ENCODE measurements at regions not wholly inside any gene's neighbourhood (a gene's known extent, or its start where the extent isn't known, plus 50 kb on each side); places are given as distances from the start of the nearest gene placed in this dataset.

DNA sequence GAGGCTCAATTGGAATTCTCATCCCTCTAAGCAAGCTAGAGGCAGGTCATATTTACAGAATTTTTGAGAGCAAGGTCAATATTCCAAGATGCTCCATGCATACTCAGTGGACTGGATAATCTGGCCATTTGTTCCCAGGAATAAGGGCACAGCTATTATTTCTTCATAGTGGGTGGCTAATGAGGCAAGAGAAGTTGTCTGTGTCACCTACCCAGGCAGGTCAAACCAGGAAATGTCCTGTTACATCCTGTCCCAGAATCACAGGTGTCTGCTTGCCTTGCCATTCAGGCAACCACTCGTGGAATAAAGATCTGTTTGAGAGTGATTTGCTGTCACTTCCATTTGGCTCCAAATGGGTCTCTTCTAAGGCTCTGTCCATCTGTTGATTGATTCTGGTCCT lies 85.2 kb upstream of the ZP4 start:
- no peak overlapping the region for H3K27ac ChIP-seq (ENCODE audit: low read depth, low read length)
- DNase-seq (ENCODE audit: low read depth, low spot score): no peak
- ChIA-PET POLR2A (no interaction called here), CTCF (no interaction called here)
- no peak overlapping the region for H3K4me3 ChIP-seq (ENCODE audit: low read depth, low read length)
- peaks cover 8% of the 10 kb centered on the region for H3K9me3 ChIP-seq (ENCODE audit: control insufficient read depth, insufficient read depth, low read length)
- H3K27me3 ChIP-seq (ENCODE audit: control insufficient read depth, insufficient read depth, low read length): no peaks in the 10 kb centered on the region
- TF ChIP-seq, protein P1, sequence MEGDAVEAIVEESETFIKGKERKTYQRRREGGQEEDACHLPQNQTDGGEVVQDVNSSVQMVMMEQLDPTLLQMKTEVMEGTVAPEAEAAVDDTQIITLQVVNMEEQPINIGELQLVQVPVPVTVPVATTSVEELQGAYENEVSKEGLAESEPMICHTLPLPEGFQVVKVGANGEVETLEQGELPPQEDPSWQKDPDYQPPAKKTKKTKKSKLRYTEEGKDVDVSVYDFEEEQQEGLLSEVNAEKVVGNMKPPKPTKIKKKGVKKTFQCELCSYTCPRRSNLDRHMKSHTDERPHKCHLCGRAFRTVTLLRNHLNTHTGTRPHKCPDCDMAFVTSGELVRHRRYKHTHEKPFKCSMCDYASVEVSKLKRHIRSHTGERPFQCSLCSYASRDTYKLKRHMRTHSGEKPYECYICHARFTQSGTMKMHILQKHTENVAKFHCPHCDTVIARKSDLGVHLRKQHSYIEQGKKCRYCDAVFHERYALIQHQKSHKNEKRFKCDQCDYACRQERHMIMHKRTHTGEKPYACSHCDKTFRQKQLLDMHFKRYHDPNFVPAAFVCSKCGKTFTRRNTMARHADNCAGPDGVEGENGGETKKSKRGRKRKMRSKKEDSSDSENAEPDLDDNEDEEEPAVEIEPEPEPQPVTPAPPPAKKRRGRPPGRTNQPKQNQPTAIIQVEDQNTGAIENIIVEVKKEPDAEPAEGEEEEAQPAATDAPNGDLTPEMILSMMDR (IDR thresholded peaks at IDR 0.05; ENCODE audit: low read depth, low read length): no peak

DNA sequence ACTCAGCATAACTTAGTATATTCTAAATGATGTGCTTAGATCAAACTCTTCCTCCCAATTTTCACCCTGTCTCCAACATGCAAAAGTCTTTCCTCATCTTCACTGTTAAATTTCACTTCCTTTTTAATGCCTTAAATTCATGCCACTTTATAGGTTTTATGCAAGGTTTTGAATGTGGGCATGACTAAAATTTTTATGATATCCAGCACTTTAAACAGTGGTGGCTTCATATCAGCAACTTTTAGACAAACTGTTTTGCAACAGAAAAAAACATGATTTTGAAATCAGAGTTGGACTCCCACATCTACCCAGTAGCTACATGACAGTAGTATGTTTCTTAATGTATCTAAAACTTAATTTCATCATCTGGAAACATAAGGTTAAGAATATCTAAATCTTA lies 84.7 kb upstream of the ZP4 start:
- DNase-seq (ENCODE audit: low read depth, low spot score): no peak
- peaks cover 11% of the 10 kb centered on the region for H3K9me3 ChIP-seq (ENCODE audit: control insufficient read depth, insufficient read depth, low read length)
- no peak overlapping the region for H3K27ac ChIP-seq (ENCODE audit: low read depth, low read length)
- TF ChIP-seq, protein P1 (IDR thresholded peaks at IDR 0.05; ENCODE audit: low read depth, low read length): no peak
- H3K4me3 ChIP-seq (ENCODE audit: low read depth, low read length): no peak overlapping the region
- H3K27me3 ChIP-seq (ENCODE audit: control insufficient read depth, insufficient read depth, low read length): no peaks in the 10 kb centered on the region
- ChIA-PET POLR2A (no interaction called here), CTCF (no interaction called here)

DNA sequence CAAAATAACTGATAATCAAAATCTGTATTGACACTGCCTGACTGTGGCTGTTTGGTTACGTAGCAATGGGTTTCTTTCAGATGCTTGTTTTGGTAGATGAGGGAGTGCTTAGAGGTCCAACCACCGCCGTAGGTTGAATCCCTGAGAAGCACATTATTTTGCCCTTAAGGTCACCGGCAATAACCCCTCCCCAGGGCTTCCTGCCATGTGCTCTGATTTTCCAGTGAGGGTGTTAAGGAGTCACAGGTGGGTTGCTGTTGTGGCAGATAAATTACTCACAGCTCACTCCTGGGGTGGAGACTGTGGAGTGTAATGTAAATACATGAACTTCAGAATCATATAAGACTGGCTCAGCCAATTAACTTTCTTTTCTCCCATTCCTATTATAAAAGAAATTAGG lies 81.5 kb upstream of the ZP4 start:
- Histone ChIP-seq H3K4me3 (ENCODE audit: low read depth, low read length) (no peak overlapping the region), H3K27me3 (ENCODE audit: control insufficient read depth, insufficient read depth, low read length) (no peaks in the 10 kb centered on the region), H3K27ac (ENCODE audit: low read depth, low read length) (no peak overlapping the region), H3K9me3 (ENCODE audit: control insufficient read depth, insufficient read depth, low read length) (peaks cover 13% of the 10 kb centered on the region)
- TF ChIP-seq, protein P1 (IDR thresholded peaks at IDR 0.05; ENCODE audit: low read depth, low read length): no peak
- ChIA-PET CTCF (no interaction called here), POLR2A (no interaction called here)
- no peak for DNase-seq (ENCODE audit: low read depth, low spot score)

DNA sequence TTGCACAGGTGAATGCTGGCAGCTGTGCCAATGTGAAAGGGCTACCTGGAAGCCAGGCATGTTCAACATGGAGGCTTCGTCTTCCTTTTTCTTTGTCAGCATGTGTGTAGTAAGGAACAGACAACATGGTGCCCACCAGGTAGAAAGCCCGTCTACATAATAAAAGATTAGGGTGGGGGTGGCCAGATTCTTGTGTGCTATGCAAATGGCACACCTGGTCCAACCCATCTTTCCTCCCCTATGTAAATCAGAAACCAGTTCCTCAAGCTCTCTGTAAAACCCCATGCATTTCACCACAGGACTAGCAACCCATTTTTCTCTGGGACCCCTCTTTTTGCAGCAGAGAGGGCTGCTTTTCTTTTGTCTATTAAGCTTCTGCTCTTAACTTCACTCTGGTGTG lies 72.3 kb upstream of the ZP4 start:
- CTCF ChIA-PET: no interaction called here
- POLR2A ChIA-PET: no interaction called here

DNA sequence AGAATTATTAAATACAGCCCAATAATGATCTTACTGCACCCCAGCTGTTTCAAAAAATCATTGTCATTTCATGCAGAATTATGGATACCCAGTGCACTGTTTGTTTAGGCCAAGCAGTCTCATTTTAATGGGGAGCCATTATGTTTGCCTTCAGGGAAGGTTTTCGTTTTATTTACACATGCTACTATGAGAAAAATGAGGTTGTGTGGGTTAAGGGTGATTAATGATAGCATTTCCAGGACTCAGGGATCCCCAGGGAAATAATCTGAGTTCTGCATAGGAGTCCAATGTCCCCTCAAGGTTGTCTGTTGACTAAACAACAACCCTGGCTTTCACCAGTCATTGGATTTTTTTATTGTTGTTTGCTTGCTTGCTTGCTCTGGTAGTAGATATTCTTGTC lies 71.0 kb upstream of the ZP4 start:
- Histone ChIP-seq H3K4me3 (ENCODE audit: low read depth, low read length) (no peak overlapping the region), H3K9me3 (ENCODE audit: control insufficient read depth, insufficient read depth, low read length) (peaks cover 16% of the 10 kb centered on the region), H3K27ac (ENCODE audit: low read depth, low read length) (no peak overlapping the region), H3K27me3 (ENCODE audit: control insufficient read depth, insufficient read depth, low read length) (no peaks in the 10 kb centered on the region)
- POLR2A ChIA-PET: no interaction called here
- CTCF ChIA-PET: no interaction called here
- DNase-seq (ENCODE audit: low read depth, low spot score): no peak
- TF ChIP-seq, protein P1 (IDR thresholded peaks at IDR 0.05; ENCODE audit: low read depth, low read length): no peak

More for the DNA sequence above, 72.3 kb upstream of the ZP4 start:
- Histone ChIP-seq H3K27ac (ENCODE audit: low read depth, low read length) (no peak overlapping the region), H3K9me3 (ENCODE audit: control insufficient read depth, insufficient read depth, low read length) (peaks cover 11% of the 10 kb centered on the region; the same call in 1 of the 2 replicates), H3K27me3 (ENCODE audit: control insufficient read depth, insufficient read depth, low read length) (no peaks in the 10 kb centered on the region), H3K4me3 (ENCODE audit: low read depth, low read length) (no peak overlapping the region)
- TF ChIP-seq, protein P1 (IDR thresholded peaks at IDR 0.05; ENCODE audit: low read depth, low read length): no peak
- DNase-seq (ENCODE audit: low read depth, low spot score): no peak
